ENCODE measurements at regions not wholly inside any gene's neighbourhood (a gene's known extent, or its start where the extent isn't known, plus 50 kb on each side); places are given as distances from the start of the nearest gene placed in this dataset.
"Not testable (repeated sequence)": the region's sequence is repeated elsewhere in the genome, so short reads cannot be mapped to it uniquely, and the experiment has no call there.

- DNase-seq (ENCODE audit: extremely low read depth, low read depth) = no peak
- TF ChIP-seq CTCF (IDR thresholded peaks at IDR 0.05; ENCODE audit: low read depth, low read length) = no peak
Observed at GRCh38 chr2:38141501-38141900, 65.5 kb upstream of the CYP1B1 start.

DNA sequence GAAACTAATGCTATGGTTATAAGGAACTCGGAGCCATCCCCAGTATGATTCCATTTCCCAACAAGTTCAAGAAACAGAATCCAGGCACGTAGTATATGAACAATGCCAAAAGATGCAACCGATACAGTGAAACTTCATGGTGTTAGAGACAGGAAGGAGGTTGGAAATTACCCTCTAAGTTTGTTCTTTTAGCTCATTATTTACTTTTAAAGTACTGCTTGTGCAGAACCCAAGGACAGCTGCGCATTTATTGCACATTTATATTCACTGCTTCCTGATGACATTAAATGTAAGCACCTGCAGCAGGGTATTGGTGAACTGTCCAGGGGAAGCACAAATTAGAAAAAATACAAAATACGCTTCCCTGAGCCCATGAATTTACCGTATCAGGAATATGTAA is 63.0 kb upstream of the CYP1B1 start:
- no peak for TF ChIP-seq CTCF (IDR thresholded peaks at IDR 0.05; ENCODE audit: low read depth, low read length)
- no peak for DNase-seq (ENCODE audit: extremely low read depth, low read depth)

- TF ChIP-seq CTCF (IDR thresholded peaks at IDR 0.05; ENCODE audit: low read depth, low read length) = no peak
Observed at GRCh38 chr2:38138419-38138818, 62.5 kb upstream of the CYP1B1 start.

GRCh38 chr2:38137958-38138357 is 62.0 kb upstream of the CYP1B1 start:
- DNase-seq (ENCODE audit: extremely low read depth, low read depth) = not testable (repeated sequence)

More at GRCh38 chr2:38138419-38138818, 62.5 kb upstream of the CYP1B1 start:
- DNase-seq (ENCODE audit: extremely low read depth, low read depth) = no peak

GRCh38 chr2:38131676-38132075 is 55.7 kb upstream of the CYP1B1 start:
- no peak for TF ChIP-seq CTCF (IDR thresholded peaks at IDR 0.05; ENCODE audit: low read depth, low read length)
- DNase-seq (ENCODE audit: extremely low read depth, low read depth) = no peak

GRCh38 chr2:38130876-38131275 is 54.9 kb upstream of the CYP1B1 start:
- TF ChIP-seq CTCF (IDR thresholded peaks at IDR 0.05; ENCODE audit: low read depth, low read length) = no peak
- DNase-seq (ENCODE audit: extremely low read depth, low read depth) = no peak

DNA sequence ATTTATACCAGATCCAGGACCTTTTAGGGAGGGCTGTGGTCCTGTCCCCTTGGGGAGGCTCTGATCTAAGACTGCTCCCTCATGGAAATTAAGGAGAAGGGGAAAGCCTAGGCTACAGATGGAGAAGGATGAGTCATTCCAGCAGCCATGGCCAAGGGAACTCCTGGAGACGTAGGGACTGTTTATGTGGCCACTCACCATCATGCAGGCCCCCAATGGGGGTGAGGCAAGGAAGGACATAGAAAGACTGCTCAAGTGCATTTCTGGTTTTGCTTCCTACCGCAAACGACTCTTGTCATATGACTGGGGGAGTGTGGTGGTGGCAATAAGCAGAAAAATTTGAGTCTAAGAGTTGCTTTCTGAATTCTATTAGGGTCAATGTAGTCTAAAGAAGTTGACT is 54.0 kb upstream of the CYP1B1 start:
- no peak for TF ChIP-seq CTCF (IDR thresholded peaks at IDR 0.05; ENCODE audit: low read depth, low read length)
- no peak for DNase-seq (ENCODE audit: extremely low read depth, low read depth)

DNA sequence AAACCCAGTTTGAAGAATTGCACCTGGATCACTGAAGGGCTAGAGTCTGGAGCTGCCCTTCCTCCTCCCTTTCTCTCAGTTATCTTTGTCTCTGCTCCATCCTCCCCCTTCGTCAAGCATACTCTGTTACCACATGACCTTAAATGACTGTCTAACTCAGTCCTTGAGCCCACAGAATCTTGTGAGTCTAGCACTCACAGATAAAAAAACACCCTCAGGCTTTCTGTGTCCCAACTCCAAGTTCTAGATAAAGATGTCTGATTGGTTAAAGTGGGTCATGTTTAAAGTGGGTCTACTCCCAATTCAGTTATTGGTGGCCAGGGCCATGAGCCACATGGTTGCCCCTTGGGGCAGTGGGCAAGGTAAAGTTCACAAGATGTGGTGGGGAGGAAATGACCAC is 53.5 kb upstream of the CYP1B1 start:
- DNase-seq (ENCODE audit: extremely low read depth, low read depth) = no peak
- TF ChIP-seq CTCF (IDR thresholded peaks at IDR 0.05; ENCODE audit: low read depth, low read length) = no peak

Measured in AG09319 (cell line).